Mesothelial cell of epicardium (in vitro differentiated cells): ENCODE measurements at regions not wholly inside any gene's neighbourhood (a gene's known extent, or its start where the extent isn't known, plus 50 kb on each side); places are given as distances from the start of the nearest gene placed in this dataset.
"Not testable (repeated sequence)": the region's sequence is repeated elsewhere in the genome, so short reads cannot be mapped to it uniquely, and the experiment has no call there.

Experiments used
- DNase-seq, 2 experiments: peaks; one replicate each; pipeline ENCODE4 v3.0.0; 2021; ENCODE audit warnings: low spot score in 2 of 2; ENCODE audit not compliant: unreplicated experiment in 2 of 2
- H3K27ac Mint-ChIP-seq: 2 replicates; pipeline ENCODE4 v1.8.0; 2021; ENCODE audit warnings: mixed read lengths
- H3K27me3 Mint-ChIP-seq: 2 replicates; pipeline ENCODE4 v1.8.0; 2021; ENCODE audit warnings: low read depth, mixed read lengths
- H3K36me3 Mint-ChIP-seq: 2 replicates; pipeline ENCODE4 v1.8.0; 2021; ENCODE audit warnings: mixed read lengths
- H3K4me1 Mint-ChIP-seq: 2 replicates; pipeline ENCODE4 v1.8.0; 2021; ENCODE audit warnings: mixed read lengths
- H3K4me3 Mint-ChIP-seq: 2 replicates; pipeline ENCODE4 v1.8.0; 2021; ENCODE audit warnings: mild to moderate bottlenecking, moderate library complexity, mixed read lengths
- H3K9me3 Mint-ChIP-seq: 2 replicates; pipeline ENCODE4 v1.8.0; 2021; ENCODE audit warnings: mixed read lengths
- CTCF ChIP-seq: fragments of 200-600 bp; sonication (generic); IDR thresholded peaks from one replicate; pipeline ENCODE4 v1.5.0; 2021; ENCODE audit warnings: antibody characterized with exemption; ENCODE audit not compliant: unreplicated experiment

- Mint-ChIP-seq H3K4me1 (no peaks in the 10 kb centered on the region), H3K27me3 (peaks cover 78% of the 10 kb centered on the region), H3K27ac (no peak overlapping the region), H3K4me3 (no peak overlapping the region), H3K36me3 (no peaks in the 10 kb centered on the region), H3K9me3 (no peaks in the 10 kb centered on the region)
- no peak for TF ChIP-seq CTCF
- no peak for DNase-seq
These were observed 369.2 kb upstream of the PODXL start for GRCh38 chr7:131925636-131926035.

DNA sequence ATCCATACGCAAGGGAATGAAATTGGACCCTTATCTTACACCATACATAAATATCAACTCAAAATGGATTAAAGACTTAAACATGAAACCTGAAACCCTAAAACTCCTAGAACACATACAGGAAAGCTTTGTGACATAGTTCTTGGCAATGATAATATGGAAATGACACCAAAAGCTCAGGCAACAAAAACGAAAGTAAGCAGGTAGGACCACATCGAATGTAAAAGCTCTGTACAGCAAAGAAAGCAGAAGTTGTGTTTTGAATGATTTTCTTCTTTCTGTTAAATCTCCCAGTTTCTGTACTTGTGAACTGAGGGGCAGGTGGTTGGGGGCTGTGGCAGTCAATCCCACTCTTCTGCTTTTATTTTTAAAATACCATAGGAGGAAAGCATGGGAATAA is 368.4 kb upstream of the PODXL start:
- DNase-seq, result no peak
- Mint-ChIP-seq H3K4me1 (no peaks in the 10 kb centered on the region), H3K27me3 (peaks cover 77% of the 10 kb centered on the region), H3K4me3 (no peak overlapping the region), H3K36me3 (no peaks in the 10 kb centered on the region), H3K27ac (no peak overlapping the region), H3K9me3 (no peaks in the 10 kb centered on the region)
- no peak for TF ChIP-seq CTCF

- peaks cover 74% of the 10 kb centered on the region for H3K27me3 Mint-ChIP-seq
- H3K27ac Mint-ChIP-seq, H3K36me3 Mint-ChIP-seq, H3K9me3 Mint-ChIP-seq, H3K4me1 Mint-ChIP-seq, H3K4me3 Mint-ChIP-seq, DNase-seq: not testable (repeated sequence)
These were observed 366.5 kb upstream of the PODXL start for GRCh38 chr7:131922948-131923347.

DNA sequence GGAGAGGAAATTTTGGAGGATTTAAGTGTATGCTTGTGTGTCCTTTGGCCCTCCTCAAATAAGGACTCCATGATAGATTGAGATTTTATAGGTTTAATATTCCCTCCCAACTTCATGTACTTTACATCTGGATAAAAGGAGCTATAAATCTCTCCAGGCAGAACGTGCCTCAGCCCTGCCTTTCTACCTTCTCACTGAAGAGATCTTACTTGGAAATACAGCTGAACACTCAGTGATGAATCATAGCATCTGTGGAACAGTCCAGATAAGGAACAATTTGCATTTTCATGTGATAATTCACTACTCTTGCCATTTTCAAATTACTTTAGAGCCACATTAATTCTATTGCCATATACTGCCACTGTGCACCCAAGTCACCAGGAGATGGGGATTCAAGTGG is 364.6 kb upstream of the PODXL start:
- Mint-ChIP-seq H3K4me3 (no peak overlapping the region), H3K9me3 (no peaks in the 10 kb centered on the region), H3K27ac (no peak overlapping the region), H3K27me3 (peaks cover 62% of the 10 kb centered on the region), H3K36me3 (no peaks in the 10 kb centered on the region), H3K4me1 (no peaks in the 10 kb centered on the region)
- DNase-seq, result no peak
- TF ChIP-seq CTCF, result no peak

DNA sequence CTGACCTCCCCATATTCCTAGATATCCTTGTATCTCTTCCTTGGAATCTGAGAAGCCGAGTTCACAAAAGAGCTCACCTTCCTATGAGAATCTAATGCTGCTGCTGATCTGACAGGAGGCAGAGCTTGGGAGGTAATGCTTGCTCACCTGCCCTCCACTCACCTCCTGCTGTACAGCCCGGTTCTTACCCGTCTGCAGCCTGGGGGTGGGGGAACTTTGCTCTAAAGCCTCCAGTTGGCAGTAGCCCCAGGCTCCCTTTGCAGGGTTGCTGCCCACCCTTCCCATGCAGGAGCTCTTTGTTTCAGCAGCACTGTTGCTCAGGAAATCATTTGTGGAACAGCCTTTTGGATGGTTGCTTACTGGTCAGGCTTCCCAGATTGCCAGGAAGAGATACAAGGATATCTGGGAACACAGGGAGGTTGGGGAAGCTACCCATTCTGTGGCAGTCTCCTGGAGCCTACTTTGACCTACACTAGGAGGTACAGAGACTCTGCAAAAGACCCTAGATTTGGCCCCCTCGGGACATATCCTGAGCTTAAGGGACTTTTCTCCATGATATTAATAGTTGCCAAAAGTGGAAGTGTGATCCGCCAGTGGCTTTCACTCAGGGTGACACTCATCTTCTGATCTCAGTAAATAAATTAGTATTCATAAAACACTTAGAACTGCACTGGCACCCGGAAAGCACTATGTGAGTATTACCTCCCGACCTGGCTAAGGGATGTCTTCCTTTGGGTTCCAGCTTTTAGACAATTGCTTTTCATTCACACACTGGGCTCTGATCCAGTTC is 363.7 kb upstream of the PODXL start:
- H3K9me3 Mint-ChIP-seq, result no peaks in the 10 kb centered on the region
- TF ChIP-seq CTCF, result no peak
- peaks cover 58% of the 10 kb centered on the region for H3K27me3 Mint-ChIP-seq
- H3K4me3 Mint-ChIP-seq, result no peak overlapping the region
- DNase-seq, result peak in 1 of 2 experiments; percentile 22
- no peak overlapping the region for H3K27ac Mint-ChIP-seq
- H3K4me1 Mint-ChIP-seq, result no peaks in the 10 kb centered on the region
- no peaks in the 10 kb centered on the region for H3K36me3 Mint-ChIP-seq

- Mint-ChIP-seq H3K27ac (no peak overlapping the region), H3K9me3 (no peaks in the 10 kb centered on the region), H3K27me3 (peaks cover 55% of the 10 kb centered on the region), H3K4me3 (no peak overlapping the region), H3K4me1 (no peaks in the 10 kb centered on the region), H3K36me3 (no peaks in the 10 kb centered on the region)
- no peak for TF ChIP-seq CTCF
- DNase-seq, result no peak
These were observed 354.7 kb upstream of the PODXL start for GRCh38 chr7:131911112-131911511.
